ENCODE measurements at regions not wholly inside any gene's neighbourhood (a gene's known extent, or its start where the extent isn't known, plus 50 kb on each side); places are given as distances from the start of the nearest gene placed in this dataset.
"Not testable (repeated sequence)": the region's sequence is repeated elsewhere in the genome, so short reads cannot be mapped to it uniquely, and the experiment has no call there.

DNA sequence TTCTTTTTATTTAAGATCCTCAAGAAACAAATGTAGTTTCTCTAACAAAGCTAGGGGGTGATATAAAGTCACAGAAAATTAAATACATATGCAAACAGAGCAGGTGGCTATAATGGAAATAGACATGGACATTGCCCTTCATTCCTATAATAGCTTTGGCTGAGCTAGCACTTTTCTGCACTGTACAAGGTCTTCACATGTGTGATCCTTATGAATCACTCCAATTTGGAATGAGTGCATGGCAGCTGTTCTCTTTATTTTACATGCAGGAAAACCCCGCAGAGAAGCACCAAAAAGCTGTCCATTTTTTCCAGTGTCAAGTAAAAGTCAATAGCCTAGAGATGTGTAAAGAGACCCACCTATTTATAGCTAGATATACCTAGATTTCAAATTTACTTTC, 747.4 kb upstream of the SLC8A1 start:
- no peak for TF ChIP-seq CTCF (IDR thresholded peaks at IDR 0.05; ENCODE audit: insufficient read depth, low read depth, low read length, missing control alignments)
- no peak for DNase-seq (ENCODE audit: low read depth)
- no peak overlapping the region for H3K4me3 ChIP-seq (ENCODE audit: low read length)

DNA sequence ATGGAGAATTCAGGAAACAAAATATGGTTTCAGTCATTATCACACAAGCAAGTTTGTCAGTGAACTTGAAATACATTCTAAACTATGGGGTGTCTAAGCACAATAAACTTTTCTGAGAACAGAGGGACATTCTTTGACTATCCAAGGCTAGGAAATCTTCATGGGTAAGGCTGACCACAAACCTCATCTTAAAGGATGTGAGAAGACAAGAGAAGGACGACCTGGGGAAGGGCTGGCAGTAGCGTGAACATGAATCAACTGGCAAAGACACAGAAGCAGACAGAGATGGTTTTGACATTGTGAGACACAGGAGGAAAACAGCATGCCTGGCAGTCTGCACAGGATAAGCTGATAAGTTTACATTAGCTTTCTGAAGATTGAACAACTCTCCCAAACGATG, 752.4 kb upstream of the SLC8A1 start:
- no peak for TF ChIP-seq CTCF (IDR thresholded peaks at IDR 0.05; ENCODE audit: insufficient read depth, low read depth, low read length, missing control alignments)
- no peak for DNase-seq (ENCODE audit: low read depth)
- H3K4me3 ChIP-seq (ENCODE audit: low read length) = no peak overlapping the region

GRCh38 chr2:41206004-41206403, 754.1 kb upstream of the SLC8A1 start:
- TF ChIP-seq CTCF (IDR thresholded peaks at IDR 0.05; ENCODE audit: insufficient read depth, low read depth, low read length, missing control alignments) = no peak
- no peak for DNase-seq (ENCODE audit: low read depth)
- no peak overlapping the region for H3K4me3 ChIP-seq (ENCODE audit: low read length)

- TF ChIP-seq CTCF (IDR thresholded peaks at IDR 0.05; ENCODE audit: insufficient read depth, low read depth, low read length, missing control alignments) = no peak
- peak; percentile 8 for DNase-seq (ENCODE audit: low read depth)
- no peak overlapping the region for H3K4me3 ChIP-seq (ENCODE audit: low read length)
These were observed 755.7 kb upstream of the SLC8A1 start for GRCh38 chr2:41207578-41207977.

DNA sequence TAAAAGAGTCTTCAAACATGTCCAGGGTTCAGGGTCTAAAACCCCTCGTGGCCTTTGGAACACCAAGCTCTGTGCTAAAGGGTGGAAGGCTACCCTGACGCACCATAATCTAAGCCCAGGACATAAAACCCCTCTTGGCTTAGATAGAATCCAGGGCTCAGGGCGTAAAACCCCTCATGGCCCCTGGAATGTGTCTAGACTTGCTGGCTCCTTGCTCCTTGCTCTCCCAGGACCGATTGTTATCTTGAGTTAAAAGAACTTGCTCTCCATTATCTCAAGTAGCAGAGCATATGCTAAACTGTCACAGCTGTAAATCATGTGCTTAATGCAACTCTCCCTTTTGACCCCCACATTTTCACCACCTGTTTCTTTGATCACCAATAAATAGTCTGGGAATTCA, 758.1 kb upstream of the SLC8A1 start:
- H3K4me3 ChIP-seq (ENCODE audit: low read length); DNase-seq (ENCODE audit: low read depth): not testable (repeated sequence)

DNA sequence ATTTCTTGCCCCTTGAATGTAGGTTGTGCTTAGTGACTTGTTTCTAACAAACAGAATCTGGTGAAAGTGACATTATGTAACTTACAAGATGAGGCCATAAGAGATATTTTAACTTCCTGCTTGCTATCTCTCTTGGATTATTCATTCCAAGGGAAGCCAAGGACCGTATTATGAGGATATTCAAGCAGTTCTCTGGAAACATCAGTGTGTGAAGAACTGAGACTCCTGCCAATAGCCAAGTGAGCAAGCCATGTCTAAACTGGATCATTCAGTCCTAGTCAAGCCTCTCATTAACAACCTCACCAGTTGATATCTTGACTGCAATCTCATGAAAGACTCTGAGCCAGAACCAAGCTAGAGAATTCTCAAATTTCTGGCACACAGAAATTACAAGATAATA, 765.1 kb upstream of the SLC8A1 start:
- no peak for TF ChIP-seq CTCF (IDR thresholded peaks at IDR 0.05; ENCODE audit: insufficient read depth, low read depth, low read length, missing control alignments)
- no peak overlapping the region for H3K4me3 ChIP-seq (ENCODE audit: low read length)
- no peak for DNase-seq (ENCODE audit: low read depth)

DNA sequence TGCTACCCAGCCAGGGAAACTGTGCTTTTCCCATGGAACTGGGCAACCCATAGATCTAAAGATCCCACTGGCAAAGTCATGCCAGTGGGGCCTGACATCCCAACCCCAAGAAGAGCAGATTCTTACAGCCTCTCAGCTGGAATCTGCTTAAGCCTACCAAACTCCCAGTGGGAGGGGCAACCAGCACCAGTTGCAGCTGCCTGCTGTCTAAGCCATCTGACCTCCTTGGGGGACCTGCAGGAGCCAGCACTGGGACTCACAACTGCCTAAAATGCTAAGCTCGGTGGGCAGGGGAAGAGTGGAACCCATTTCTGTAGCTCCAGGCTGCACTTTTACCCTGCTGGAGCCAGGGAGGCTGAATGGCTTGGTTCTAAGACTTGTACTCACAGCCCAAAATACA, 770.7 kb upstream of the SLC8A1 start:
- H3K4me3 ChIP-seq (ENCODE audit: low read length) = no peak overlapping the region
- no peak for TF ChIP-seq CTCF (IDR thresholded peaks at IDR 0.05; ENCODE audit: insufficient read depth, low read depth, low read length, missing control alignments)
- DNase-seq (ENCODE audit: low read depth) = no peak

- no peak for TF ChIP-seq CTCF (IDR thresholded peaks at IDR 0.05; ENCODE audit: insufficient read depth, low read depth, low read length, missing control alignments)
- no peak overlapping the region for H3K4me3 ChIP-seq (ENCODE audit: low read length)
- DNase-seq (ENCODE audit: low read depth) = no peak
These were observed 782.2 kb upstream of the SLC8A1 start for GRCh38 chr2:41234093-41234492.
